Ishikawa (cell line): ENCODE measurements at regions not wholly inside any gene's neighbourhood (a gene's known extent, or its start where the extent isn't known, plus 50 kb on each side); places are given as distances from the start of the nearest gene placed in this dataset.
A peak's percentile ranks its signal among the peaks of the same experiment; 100 is the strongest.

Source experiments
- CEBPB ChIP-seq: IDR thresholded peaks from 2 replicates; pipeline ENCODE4 v1.6.1; 2012
- CREB1 ChIP-seq: IDR thresholded peaks from 2 replicates; pipeline ENCODE4 v1.6.1; 2012; ENCODE audit warnings: low read depth
- EGR1 ChIP-seq: IDR thresholded peaks from 2 replicates; pipeline ENCODE4 v1.6.1; 2012
- EP300 ChIP-seq: IDR thresholded peaks from 2 replicates; pipeline ENCODE4 v1.6.1; 2012; ENCODE audit warnings: borderline replicate concordance
- FOXM1 ChIP-seq: IDR thresholded peaks from 2 replicates; pipeline ENCODE4 v1.6.1; 2012; ENCODE audit warnings: low read depth, borderline replicate concordance
- MAX ChIP-seq: IDR thresholded peaks from 2 replicates; pipeline ENCODE4 v1.6.1; 2012
- NFIC ChIP-seq: IDR thresholded peaks from 2 replicates; pipeline ENCODE4 v1.6.1; 2012
- RAD21 ChIP-seq: IDR thresholded peaks from 2 replicates; pipeline ENCODE4 v1.6.1; 2012; ENCODE audit warnings: low read depth
- REST ChIP-seq: IDR thresholded peaks from 2 replicates; pipeline ENCODE4 v1.6.1; 2012; ENCODE audit warnings: low read depth, mild to moderate bottlenecking
- TAF1 ChIP-seq: IDR thresholded peaks from 2 replicates; pipeline ENCODE4 v1.6.1; 2012; ENCODE audit warnings: low read depth, mild to moderate bottlenecking
- TCF12 ChIP-seq: IDR thresholded peaks from 2 replicates; pipeline ENCODE4 v1.6.1; 2012; ENCODE audit warnings: low read depth
- TEAD4 ChIP-seq: IDR thresholded peaks from 2 replicates; pipeline ENCODE4 v1.6.1; 2012
- USF1 ChIP-seq: IDR thresholded peaks from 2 replicates; pipeline ENCODE4 v1.6.1; 2012
- YY1 ChIP-seq: IDR thresholded peaks from 2 replicates; pipeline ENCODE4 v1.6.1; 2012; ENCODE audit warnings: low read depth
- ZBTB7A ChIP-seq: IDR thresholded peaks from 2 replicates; pipeline ENCODE4 v1.6.1; 2012; ENCODE audit warnings: low read depth

DNA sequence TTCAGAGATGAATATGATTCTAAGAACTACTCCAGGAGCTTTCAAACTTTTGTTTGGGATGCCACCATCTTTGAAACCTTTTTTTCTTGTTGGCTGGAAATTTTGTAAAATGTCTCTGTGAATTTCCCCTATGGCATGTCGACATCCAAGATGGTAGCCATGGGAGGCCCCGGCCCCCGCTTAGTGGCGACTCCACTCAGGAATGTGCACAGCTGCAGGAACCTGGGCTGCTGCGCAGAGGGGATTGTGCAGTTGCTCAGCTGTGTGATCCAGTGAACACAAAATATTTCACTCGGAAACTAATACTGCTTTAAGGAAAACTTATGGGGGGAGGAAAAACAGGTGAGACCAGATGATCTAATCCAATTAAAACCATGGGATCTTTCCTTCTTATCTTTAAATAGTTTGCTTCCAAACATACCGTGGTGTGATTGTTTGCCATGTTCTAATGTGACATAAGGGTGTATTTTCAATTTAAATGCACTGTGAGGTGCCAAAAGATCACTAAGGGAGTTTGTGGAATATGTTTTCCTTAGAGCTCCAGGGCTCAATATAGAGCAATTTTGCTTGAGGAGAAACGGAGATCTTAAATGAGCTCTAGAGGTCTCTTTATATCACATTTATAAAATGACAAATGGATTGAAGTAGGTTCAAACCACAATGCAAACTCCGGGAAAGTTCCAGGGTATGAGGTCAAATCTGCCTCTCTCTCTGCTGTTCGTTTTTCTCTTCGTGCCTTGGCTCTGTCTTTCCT, 497.7 kb downstream of the FGF9 start:
- TF ChIP-seq NFIC: no peak
- no peak for TF ChIP-seq ZBTB7A
- TF ChIP-seq EGR1: no peak
- no peak for TF ChIP-seq TEAD4
- TF ChIP-seq YY1: no peak
- no peak for TF ChIP-seq USF1
- TF ChIP-seq TCF12: no peak
- no peak for TF ChIP-seq REST
- TF ChIP-seq EP300: no peak
- no peak for TF ChIP-seq MAX
- no peak for TF ChIP-seq TAF1
- no peak for TF ChIP-seq FOXM1
- no peak for TF ChIP-seq CEBPB
- TF ChIP-seq CREB1: no peak

GRCh38 chr13:22169473-22169872, 498.6 kb downstream of the FGF9 start:
- TF ChIP-seq EP300 (no peak), EGR1 (no peak), NFIC (no peak), FOXM1 (no peak), CEBPB (no peak), YY1 (no peak), RAD21 (no peak), MAX (no peak)

- TF ChIP-seq TCF12 (no peak), EP300 (no peak), REST (no peak), MAX (no peak), USF1 (no peak), CEBPB (no peak), TAF1 (no peak), FOXM1 (no peak), CREB1 (no peak), YY1 (no peak), EGR1 (no peak), ZBTB7A (no peak), NFIC (no peak), RAD21 (no peak), TEAD4 (no peak)
These were observed 502.7 kb downstream of the FGF9 start for GRCh38 chr13:22173610-22174009.

DNA sequence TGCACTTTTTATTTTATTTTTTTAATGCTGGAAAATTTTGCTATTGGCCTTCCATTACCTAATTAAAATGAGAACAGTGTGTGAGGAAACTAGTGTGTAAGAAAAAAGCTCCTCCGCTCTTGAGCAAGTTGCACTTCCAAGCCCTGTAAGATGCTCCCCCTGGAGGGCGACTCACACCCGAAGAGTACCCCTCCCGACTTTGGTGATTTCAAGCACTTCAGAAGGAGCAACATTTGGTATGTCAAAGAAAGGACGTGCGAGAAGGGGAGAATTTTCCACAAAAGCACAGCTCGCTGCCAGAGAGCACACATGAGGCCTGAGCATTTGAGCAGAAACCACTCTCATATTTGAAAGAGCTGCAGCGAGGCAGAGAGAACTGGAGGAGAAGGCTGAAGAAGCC, 504.4 kb downstream of the FGF9 start:
- TF ChIP-seq YY1 (no peak), EGR1 (no peak), CEBPB (no peak), CREB1 (no peak), TCF12 (no peak), NFIC (no peak), USF1 (no peak), EP300 (no peak), ZBTB7A (no peak)

DNA sequence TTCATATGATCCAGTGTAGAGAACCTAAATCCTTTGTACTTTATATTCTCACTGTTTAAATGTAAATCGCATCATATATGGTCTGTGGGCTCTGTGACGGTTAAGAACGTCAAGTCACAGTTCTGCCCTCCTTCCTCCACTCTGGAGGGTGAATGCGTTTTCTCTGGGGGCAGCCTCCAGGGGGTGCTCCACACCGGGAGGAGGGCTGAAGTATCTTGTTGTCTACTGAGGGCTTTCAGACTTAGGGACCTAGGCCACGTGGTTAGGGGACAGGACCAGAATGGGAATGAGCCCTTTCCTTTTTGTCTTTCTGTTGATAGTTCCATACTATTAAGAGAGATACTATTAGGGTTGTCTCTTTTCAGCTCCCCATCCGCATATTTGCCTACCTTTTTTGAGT, 504.9 kb downstream of the FGF9 start:
- TF ChIP-seq RAD21 (peak; percentile 22; the same call in 1 of the 2 replicates), ZBTB7A (no peak), NFIC (no peak), EGR1 (no peak), FOXM1 (no peak)

GRCh38 chr13:22176968-22177520, 506.2 kb downstream of the FGF9 start:
- TF ChIP-seq TAF1 (no peak), RAD21 (no peak)
